ENCODE measurements at regions not wholly inside any gene's neighbourhood (a gene's known extent, or its start where the extent isn't known, plus 50 kb on each side); places are given as distances from the start of the nearest gene placed in this dataset.

GRCh38 chr3:113079218-113079961 lies 88.6 kb downstream of the GTPBP8 start:
- TF ChIP-seq, protein P1, sequence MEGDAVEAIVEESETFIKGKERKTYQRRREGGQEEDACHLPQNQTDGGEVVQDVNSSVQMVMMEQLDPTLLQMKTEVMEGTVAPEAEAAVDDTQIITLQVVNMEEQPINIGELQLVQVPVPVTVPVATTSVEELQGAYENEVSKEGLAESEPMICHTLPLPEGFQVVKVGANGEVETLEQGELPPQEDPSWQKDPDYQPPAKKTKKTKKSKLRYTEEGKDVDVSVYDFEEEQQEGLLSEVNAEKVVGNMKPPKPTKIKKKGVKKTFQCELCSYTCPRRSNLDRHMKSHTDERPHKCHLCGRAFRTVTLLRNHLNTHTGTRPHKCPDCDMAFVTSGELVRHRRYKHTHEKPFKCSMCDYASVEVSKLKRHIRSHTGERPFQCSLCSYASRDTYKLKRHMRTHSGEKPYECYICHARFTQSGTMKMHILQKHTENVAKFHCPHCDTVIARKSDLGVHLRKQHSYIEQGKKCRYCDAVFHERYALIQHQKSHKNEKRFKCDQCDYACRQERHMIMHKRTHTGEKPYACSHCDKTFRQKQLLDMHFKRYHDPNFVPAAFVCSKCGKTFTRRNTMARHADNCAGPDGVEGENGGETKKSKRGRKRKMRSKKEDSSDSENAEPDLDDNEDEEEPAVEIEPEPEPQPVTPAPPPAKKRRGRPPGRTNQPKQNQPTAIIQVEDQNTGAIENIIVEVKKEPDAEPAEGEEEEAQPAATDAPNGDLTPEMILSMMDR (IDR thresholded peaks at IDR 0.05; ENCODE audit: low read depth, low read length), result no peak
- no peak for DNase-seq (ENCODE audit: extremely low read depth, low read depth)

GRCh38 chr3:113084777-113085176 lies 94.0 kb downstream of the GTPBP8 start:
- DNase-seq (ENCODE audit: extremely low read depth, low read depth), result peak; percentile 93
- TF ChIP-seq, protein P1 (IDR thresholded peaks at IDR 0.05; ENCODE audit: low read depth, low read length), result no peak

DNA sequence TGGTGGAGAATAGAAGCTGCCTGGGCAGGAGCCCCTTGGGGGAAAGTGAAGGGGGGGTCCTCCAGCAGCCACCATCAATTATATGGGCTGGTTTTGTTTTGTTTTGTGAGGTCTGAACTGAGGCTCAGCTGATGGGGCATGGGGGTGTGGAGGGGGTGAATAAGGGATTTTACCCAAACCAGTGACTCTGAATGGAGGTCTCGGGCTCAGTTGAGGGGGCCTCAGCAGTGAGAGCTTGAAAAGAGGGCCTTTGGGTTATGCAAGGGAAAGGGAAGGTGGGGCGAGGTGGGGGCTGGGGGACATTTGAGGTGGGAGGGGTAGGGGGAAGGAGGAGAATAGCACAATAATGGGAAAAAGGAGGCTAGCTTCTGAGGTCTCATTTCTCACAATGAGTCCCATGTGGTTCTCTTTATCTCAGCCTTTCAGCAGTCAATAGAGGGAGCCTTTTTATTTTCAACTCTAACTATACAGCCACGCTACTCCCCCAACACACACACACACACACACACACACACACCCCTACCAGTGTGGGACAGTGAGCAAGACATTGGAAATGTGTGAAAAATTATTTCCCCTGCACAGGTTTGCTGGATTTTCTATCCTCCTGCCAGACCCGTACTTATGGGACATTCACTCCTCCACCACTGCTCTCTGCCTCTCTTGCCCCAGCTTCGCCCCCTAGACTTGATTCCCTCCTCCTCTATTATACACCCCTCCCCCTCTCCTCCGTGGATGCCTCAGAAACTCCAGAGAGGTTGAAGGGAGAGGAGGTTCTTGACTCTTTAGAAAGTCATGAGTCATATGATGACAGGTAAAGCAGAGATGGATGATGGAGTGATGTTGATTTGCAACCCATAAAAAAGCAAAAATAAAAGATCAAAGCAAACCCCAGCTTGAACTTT lies 96.0 kb downstream of the GTPBP8 start:
- no peak for DNase-seq (ENCODE audit: extremely low read depth, low read depth)
- TF ChIP-seq, protein P1 (IDR thresholded peaks at IDR 0.05; ENCODE audit: low read depth, low read length), result peak; percentile 1

- no peak for DNase-seq (ENCODE audit: extremely low read depth, low read depth)
- TF ChIP-seq, protein P1 (IDR thresholded peaks at IDR 0.05; ENCODE audit: low read depth, low read length), result no peak
Measured at GRCh38 chr3:113088616-113089015, 97.8 kb downstream of the GTPBP8 start.

DNA sequence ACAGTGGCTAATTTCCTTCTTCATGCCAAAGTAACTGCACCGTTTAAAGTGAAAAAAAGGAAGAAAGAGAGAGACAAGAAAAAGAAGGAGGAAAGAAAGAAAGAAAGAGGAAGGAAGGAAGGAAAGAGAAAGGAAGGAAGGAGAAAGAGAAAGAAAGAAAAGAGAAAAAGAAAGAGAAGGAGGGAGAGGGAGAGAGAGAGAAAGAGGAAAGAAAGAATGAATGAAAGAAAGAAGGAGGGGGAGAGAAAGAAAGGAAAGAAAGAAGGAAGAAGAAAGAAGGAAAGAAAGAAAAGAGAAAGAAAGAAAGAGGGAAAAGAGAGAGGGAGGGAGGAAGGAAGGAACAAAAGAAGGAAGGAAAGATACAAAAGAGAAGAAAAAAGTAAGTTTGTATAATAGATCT lies 100.6 kb downstream of the GTPBP8 start:
- TF ChIP-seq, protein P1 (IDR thresholded peaks at IDR 0.05; ENCODE audit: low read depth, low read length), result no peak

DNA sequence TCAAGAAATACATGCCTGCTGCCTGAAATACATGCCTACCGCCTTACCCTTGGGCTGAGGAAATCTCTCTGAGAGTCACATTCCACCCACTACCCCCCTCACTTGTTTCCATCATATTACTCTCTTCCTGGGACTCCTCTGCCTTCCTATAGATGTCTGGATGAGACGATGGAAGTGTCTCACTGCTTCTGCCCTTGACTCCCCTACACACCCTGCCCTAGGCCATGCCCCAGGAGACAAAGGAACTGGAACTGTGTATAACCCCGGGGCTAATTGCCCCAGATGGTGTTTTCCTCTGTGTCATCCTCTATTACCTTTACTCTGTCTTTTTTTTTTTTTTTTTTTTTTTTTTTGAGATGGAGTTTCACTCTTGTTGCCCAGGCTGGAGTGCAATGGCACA lies 102.0 kb downstream of the GTPBP8 start:
- TF ChIP-seq, protein P1 (IDR thresholded peaks at IDR 0.05; ENCODE audit: low read depth, low read length), result no peak
- no peak for DNase-seq (ENCODE audit: extremely low read depth, low read depth)

More for the DNA sequence above, 100.6 kb downstream of the GTPBP8 start:
- no peak for DNase-seq (ENCODE audit: extremely low read depth, low read depth)

All from AG09319 (cell line).